HG03196 (cell line): ENCODE measurements at regions not wholly inside any gene's neighbourhood (a gene's known extent, or its start where the extent isn't known, plus 50 kb on each side); places are given as distances from the start of the nearest gene placed in this dataset.
"Not testable (repeated sequence)": the region's sequence is repeated elsewhere in the genome, so short reads cannot be mapped to it uniquely, and the experiment has no call there.

Experiments used
- ATAC-seq: cut with Tn5 transposase; IDR thresholded peaks from one replicate; pipeline ENCODE4 v1.9.1; 2021; ENCODE audit not compliant: unreplicated experiment

GRCh38 chr15:54850101-54850500 is 346.6 kb downstream of the RSL24D1 start:
- ATAC-seq: no peak

GRCh38 chr15:54843006-54843405 is 353.7 kb downstream of the RSL24D1 start:
- ATAC-seq: no peak

- ATAC-seq: no peak
Measured at GRCh38 chr15:54841701-54842305, 354.9 kb downstream of the RSL24D1 start.

GRCh38 chr15:54840621-54841398 is 355.9 kb downstream of the RSL24D1 start:
- no peak for ATAC-seq

- no peak for ATAC-seq
Measured at GRCh38 chr15:54839379-54839778, 357.4 kb downstream of the RSL24D1 start.

- peak; percentile 62 for ATAC-seq
Measured at GRCh38 chr15:54836052-54836795, 360.5 kb downstream of the RSL24D1 start.

GRCh38 chr15:54829821-54830220 is 366.9 kb downstream of the RSL24D1 start:
- ATAC-seq: no peak

GRCh38 chr15:54820811-54821210 is 375.9 kb downstream of the RSL24D1 start:
- no peak for ATAC-seq

- ATAC-seq: no peak
Measured at GRCh38 chr15:54820098-54820497, 376.6 kb downstream of the RSL24D1 start.

GRCh38 chr15:54816401-54816800 is 380.3 kb downstream of the RSL24D1 start:
- no peak for ATAC-seq

- ATAC-seq: no peak
Measured at GRCh38 chr15:54815556-54815955, 381.2 kb downstream of the RSL24D1 start.

GRCh38 chr15:54812383-54812782 is 384.4 kb downstream of the RSL24D1 start:
- no peak for ATAC-seq

GRCh38 chr15:54810496-54810895 is 386.2 kb downstream of the RSL24D1 start:
- ATAC-seq: no peak

GRCh38 chr15:54810031-54810430 is 386.7 kb downstream of the RSL24D1 start:
- ATAC-seq: no peak

GRCh38 chr15:54808321-54808720 is 388.4 kb downstream of the RSL24D1 start:
- ATAC-seq: no peak

- ATAC-seq: no peak
Measured at GRCh38 chr15:54803987-54804386, 392.8 kb downstream of the RSL24D1 start.

GRCh38 chr15:54803134-54803808 is 393.5 kb downstream of the RSL24D1 start:
- peak; percentile 83 for ATAC-seq

GRCh38 chr15:54792526-54792925 is 404.2 kb downstream of the RSL24D1 start:
- ATAC-seq: no peak

- no peak for ATAC-seq
Measured at GRCh38 chr15:54790693-54791092, 406.0 kb downstream of the RSL24D1 start.

GRCh38 chr15:54789376-54789775 is 407.4 kb downstream of the RSL24D1 start:
- ATAC-seq: no peak

GRCh38 chr15:54781220-54781619 is 415.5 kb downstream of the RSL24D1 start:
- not testable (repeated sequence) for ATAC-seq
